ENCODE measurements at regions not wholly inside any gene's neighbourhood (a gene's known extent, or its start where the extent isn't known, plus 50 kb on each side); places are given as distances from the start of the nearest gene placed in this dataset.

DNA sequence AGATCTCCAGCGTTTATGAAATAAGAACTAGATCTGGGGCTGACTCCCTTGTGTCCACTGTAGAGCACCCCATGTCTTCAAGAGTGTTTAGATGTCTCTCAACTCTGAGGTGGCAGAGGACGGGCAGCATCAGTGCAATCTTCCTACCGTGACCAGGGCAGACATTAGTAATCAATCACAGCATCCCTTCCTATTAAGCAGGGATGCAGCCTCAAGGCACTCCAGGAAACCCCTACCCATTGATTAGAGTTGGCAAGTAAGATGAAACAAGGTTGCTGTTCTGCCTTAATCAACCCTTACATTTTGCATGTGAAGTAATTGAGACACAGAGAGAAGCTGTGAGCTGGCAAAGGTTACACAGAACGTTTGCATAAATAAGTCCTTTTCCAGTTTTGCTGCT, 283.7 kb upstream of the ZMIZ1 start:
- TF ChIP-seq TARDBP (IDR thresholded peaks at IDR 0.05): no peak
- TF ChIP-seq NFRKB (IDR thresholded peaks at IDR 0.05): no peak
- no peak for TF ChIP-seq SUZ12 (IDR thresholded peaks at IDR 0.05)
- no peak for TF ChIP-seq ELF4 (IDR thresholded peaks at IDR 0.05)
- TF ChIP-seq L3MBTL2 (conservative IDR thresholded peaks at IDR 0.05): no peak
- TF ChIP-seq ARNT (IDR thresholded peaks at IDR 0.05): no peak
- no peak for TF ChIP-seq FOXM1 (IDR thresholded peaks at IDR 0.05; ENCODE audit: borderline replicate concordance)
- no peak for TF ChIP-seq BHLHE40 (IDR thresholded peaks at IDR 0.05; ENCODE audit: borderline replicate concordance)
- no peak for TF ChIP-seq FOXA1 (IDR thresholded peaks at IDR 0.05)
- no peak for TF ChIP-seq SP1 (IDR thresholded peaks at IDR 0.05)
- TF ChIP-seq FOXK2 (IDR thresholded peaks at IDR 0.05): no peak
- TF ChIP-seq LEF1 (IDR thresholded peaks at IDR 0.05; ENCODE audit: borderline replicate concordance): no peak
- TF ChIP-seq CTBP1 (IDR thresholded peaks at IDR 0.05; ENCODE audit: borderline replicate concordance): no peak
- TF ChIP-seq ZNF384 (IDR thresholded peaks at IDR 0.05): no peak

All from HEK293T (cell line).